RWPE1 (cell line): ENCODE measurements at regions not wholly inside any gene's neighbourhood (a gene's known extent, or its start where the extent isn't known, plus 50 kb on each side); places are given as distances from the start of the nearest gene placed in this dataset.

Experiments used
- CTCF ChIA-PET: fragments of 350-600 bp; sonication (Branson Sonifier 250); formaldehyde crosslinking; extraction: SDS; loops from one replicate; lab custom pipeline; 2021; lab: Yijun Ruan, JAX
- POLR2A ChIA-PET: fragments of 400-600 bp; formaldehyde crosslinking; extraction: SDS; loops from one replicate; lab custom pipeline; 2020; ENCODE audit warnings: antibody characterized with exemption; ENCODE audit not compliant: low non-redundant PET; lab: Yijun Ruan, JAX
- DNase-seq: peaks from one replicate; pipeline ENCODE4 v3.0.0; 2012; ENCODE audit warnings: low spot score
- H3K27ac ChIP-seq: fragments of 450-650 bp; 2 replicates; pipeline ENCODE4 v1.5.1; 2017
- TF ChIP-seq, protein P1 (sequence below): fragments of 450-650 bp; conservative IDR thresholded peaks from 2 replicates; pipeline ENCODE4 v1.5.1; 2017; ENCODE audit warnings: low read depth, mild to moderate bottlenecking

DNA sequence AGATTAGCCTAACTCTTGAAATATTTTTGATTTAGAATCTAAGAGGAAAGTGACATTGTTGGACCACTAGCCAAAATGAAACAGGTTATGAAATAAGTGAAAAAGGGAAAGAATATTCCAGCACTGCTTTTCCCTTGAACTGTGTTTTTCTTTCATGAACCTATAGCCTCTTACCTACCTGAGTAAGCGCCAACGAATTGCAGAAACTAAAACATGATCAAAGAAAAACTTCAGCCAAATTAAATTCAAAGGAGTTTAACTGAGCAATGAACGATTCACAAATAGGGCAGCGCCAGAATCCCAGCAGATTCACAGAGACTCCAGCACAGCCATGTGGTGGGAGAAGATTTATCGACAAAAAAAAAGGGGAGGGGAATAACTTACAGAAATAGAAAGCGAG, 518.6 kb downstream of the PIK3C3 start:
- CTCF ChIA-PET: no interaction called here
- POLR2A ChIA-PET: no interaction called here
- TF ChIP-seq, protein P1, sequence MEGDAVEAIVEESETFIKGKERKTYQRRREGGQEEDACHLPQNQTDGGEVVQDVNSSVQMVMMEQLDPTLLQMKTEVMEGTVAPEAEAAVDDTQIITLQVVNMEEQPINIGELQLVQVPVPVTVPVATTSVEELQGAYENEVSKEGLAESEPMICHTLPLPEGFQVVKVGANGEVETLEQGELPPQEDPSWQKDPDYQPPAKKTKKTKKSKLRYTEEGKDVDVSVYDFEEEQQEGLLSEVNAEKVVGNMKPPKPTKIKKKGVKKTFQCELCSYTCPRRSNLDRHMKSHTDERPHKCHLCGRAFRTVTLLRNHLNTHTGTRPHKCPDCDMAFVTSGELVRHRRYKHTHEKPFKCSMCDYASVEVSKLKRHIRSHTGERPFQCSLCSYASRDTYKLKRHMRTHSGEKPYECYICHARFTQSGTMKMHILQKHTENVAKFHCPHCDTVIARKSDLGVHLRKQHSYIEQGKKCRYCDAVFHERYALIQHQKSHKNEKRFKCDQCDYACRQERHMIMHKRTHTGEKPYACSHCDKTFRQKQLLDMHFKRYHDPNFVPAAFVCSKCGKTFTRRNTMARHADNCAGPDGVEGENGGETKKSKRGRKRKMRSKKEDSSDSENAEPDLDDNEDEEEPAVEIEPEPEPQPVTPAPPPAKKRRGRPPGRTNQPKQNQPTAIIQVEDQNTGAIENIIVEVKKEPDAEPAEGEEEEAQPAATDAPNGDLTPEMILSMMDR: no peak
- H3K27ac ChIP-seq: no peak overlapping the region
- DNase-seq: no peak

DNA sequence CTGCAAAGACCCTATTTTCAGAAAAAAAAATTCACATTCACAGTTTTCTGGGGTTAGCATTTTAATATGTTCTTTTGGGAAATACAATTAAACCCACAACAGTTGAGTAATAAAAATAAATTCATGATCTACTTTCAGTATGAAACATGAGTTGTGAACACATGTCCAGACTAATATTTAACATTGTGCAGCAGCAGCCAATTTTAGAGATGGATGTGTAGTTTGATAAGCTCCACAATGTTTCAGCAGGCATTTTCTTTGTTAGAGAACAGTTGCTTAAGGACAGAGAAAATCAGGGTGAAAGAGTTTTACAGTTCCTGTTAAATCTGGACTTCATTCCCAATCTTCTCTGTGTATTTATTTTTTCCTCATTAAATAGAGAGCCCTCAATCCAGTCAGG, 519.5 kb downstream of the PIK3C3 start:
- TF ChIP-seq, protein P1: no peak
- DNase-seq: no peak
- ChIA-PET POLR2A (no interaction called here), CTCF (no interaction called here)
- no peak overlapping the region for H3K27ac ChIP-seq

DNA sequence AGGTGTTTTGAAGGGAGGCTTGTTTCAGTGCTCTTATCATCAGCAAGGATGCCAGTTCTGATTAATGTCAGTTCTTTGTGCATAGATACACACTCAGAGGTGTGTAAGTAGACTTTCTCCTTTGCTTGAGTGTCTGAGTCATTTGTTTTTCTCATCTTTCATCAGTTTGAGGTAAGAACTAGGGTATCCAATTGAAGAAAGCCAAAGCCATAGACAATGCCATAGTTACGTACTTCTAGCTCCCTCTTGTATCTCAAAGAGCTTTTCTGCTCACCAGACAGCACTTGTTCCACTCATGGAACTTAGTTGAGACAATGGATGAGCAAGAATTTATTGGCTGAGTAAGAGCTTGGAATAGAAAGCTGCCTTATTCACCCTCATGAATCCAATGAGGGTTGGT, 520.1 kb downstream of the PIK3C3 start:
- no peak for DNase-seq
- TF ChIP-seq, protein P1: no peak
- no peak overlapping the region for H3K27ac ChIP-seq
- POLR2A ChIA-PET: no interaction called here
- CTCF ChIA-PET: no interaction called here

DNA sequence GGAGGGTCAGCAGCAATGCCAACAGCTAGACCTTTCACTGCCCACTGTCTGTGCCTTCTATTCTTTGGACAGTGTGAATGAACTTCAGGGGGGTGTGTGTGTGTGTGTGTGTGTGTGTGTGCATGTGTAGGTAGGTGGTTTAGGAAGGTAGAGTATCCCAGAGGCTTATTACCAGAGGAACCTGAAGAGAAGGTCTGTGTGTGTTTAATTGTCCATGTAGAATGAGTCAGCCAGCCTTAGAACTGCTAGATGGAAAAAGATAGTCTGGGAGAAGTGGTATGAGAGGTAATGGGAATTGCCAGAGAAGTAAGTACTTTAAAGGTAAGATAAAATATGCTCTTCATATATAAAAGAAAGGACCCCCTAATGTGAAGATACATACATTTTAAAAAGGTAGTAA, 522.2 kb downstream of the PIK3C3 start:
- POLR2A ChIA-PET: no interaction called here
- TF ChIP-seq, protein P1: no peak
- DNase-seq: no peak
- no peak overlapping the region for H3K27ac ChIP-seq
- CTCF ChIA-PET: no interaction called here

DNA sequence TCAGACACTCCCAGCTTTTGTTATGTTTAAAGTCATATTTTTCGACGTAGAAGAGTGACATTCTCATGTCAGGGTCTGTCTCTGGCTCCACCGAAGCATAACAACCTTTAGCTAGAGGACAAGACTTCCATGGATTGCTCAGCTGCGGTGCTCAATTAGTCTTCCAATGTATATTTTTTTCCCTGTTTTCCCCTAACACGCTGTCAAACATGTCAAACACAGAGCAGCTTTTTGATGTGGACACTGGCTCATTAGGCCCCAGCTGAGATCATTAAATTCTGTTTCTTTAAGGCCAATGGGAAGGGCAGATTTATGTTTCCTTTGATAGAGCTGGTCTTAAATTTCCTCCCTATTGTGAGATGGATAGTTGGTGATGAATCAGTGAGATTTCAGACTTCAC, 525.4 kb downstream of the PIK3C3 start:
- H3K27ac ChIP-seq: no peak overlapping the region
- CTCF ChIA-PET: no interaction called here
- POLR2A ChIA-PET: no interaction called here
- TF ChIP-seq, protein P1: no peak
- no peak for DNase-seq

DNA sequence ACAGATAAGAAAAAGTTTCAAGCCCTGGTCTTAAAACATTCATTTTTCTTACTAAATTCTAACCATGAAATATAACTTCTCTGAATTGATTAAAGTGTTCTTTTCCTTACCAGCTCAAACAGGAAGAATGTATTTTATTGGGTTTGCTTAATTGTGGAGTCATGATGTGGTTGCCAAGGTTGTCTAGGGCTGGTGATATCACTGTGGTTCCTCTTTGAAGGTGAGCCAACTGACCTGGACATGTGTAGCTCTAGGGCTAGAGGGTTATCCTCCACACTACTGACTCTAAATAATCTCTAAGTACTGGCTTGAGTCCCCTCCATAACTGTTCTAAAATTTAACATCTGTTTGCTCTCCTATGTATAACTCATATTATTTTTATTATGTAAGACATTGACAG, 529.6 kb downstream of the PIK3C3 start:
- ChIA-PET POLR2A (no interaction called here), CTCF (interaction anchor here (0.5 kb wide), 1 partner anchor 786 kb away, joined by 3 read pairs; no protein-coding TSS in a partner anchor)
- no peak for DNase-seq
- TF ChIP-seq, protein P1: no peak
- no peak overlapping the region for H3K27ac ChIP-seq

DNA sequence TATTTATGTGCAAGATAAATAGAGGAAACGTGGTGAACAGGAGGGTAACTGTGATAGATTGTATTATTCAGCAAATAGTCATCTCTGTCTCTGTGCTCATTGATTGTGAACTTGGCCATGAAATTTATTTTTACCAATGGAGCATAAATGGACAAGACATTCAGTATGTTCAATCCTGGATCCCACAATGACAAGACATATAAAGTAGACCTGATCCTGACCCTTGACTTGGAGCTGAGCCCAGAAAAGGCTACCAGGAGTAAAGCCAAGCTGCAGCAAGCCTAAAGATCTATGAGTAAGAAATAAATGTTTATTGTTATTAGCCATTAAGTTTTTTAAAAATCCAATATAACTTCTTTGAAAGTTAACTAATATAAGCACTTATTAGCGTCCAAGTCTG, 531.2 kb downstream of the PIK3C3 start:
- DNase-seq: no peak
- POLR2A ChIA-PET: no interaction called here
- no peak overlapping the region for H3K27ac ChIP-seq
- TF ChIP-seq, protein P1: no peak
- CTCF ChIA-PET: no interaction called here
